OCI-LY3 (cell line): ENCODE measurements at regions not wholly inside any gene's neighbourhood (a gene's known extent, or its start where the extent isn't known, plus 50 kb on each side); places are given as distances from the start of the nearest gene placed in this dataset.

Source experiments
- H2AFZ ChIP-seq: fragments of 200-600, 300-600 bp; shearing (Covaris generic); 2 replicates; pipeline ENCODE4 v1.6.0; 2014; ENCODE audit warnings: antibody characterized with exemption, low read depth, low read length
- H3K27ac ChIP-seq: fragments of 200-600, 300-600 bp; sonication (generic); 2 replicates; pipeline ENCODE4 v1.5.1; 2014; ENCODE audit warnings: mild to moderate bottlenecking, low read length, moderate library complexity, mixed read lengths
- H3K27me3 ChIP-seq: fragments of 200-600, 300-600 bp; sonication (generic); 2 replicates; pipeline ENCODE4 v1.6.1; 2014; ENCODE audit warnings: low read depth, low read length, mixed read lengths
- H3K36me3 ChIP-seq: fragments of 200-600, 300-600 bp; sonication (generic); replicated peaks from 2 replicates; pipeline ENCODE3; 2014; ENCODE audit warnings: low read depth, low read length, mixed read lengths
- H3K4me1 ChIP-seq: fragments of 300-600, 200-600 bp; sonication (generic); 2 replicates; pipeline ENCODE4 v1.6.1; 2014; ENCODE audit warnings: low read length, mixed read lengths
- H3K4me2 ChIP-seq: fragments of 200-600, 300-600 bp; sonication (generic); 2 replicates; pipeline ENCODE4 v1.6.1; 2014; ENCODE audit warnings: low read length, mixed read lengths
- H3K4me3 ChIP-seq: fragments of 300-600, 200-600 bp; sonication (generic); 2 replicates; pipeline ENCODE4 v1.5.1; 2014; ENCODE audit warnings: antibody characterized with exemption, mild to moderate bottlenecking, low read length, moderate library complexity
- H3K79me2 ChIP-seq: fragments of 300-600, 200-600 bp; shearing (Covaris generic); 2 replicates; pipeline ENCODE4 v1.6.1; 2014; ENCODE audit warnings: mild to moderate bottlenecking, low read length, mixed read lengths
- H3K9ac ChIP-seq: fragments of 300-600, 200-600 bp; shearing (Covaris generic); 2 replicates; pipeline ENCODE4 v1.6.0; 2014; ENCODE audit warnings: mild to moderate bottlenecking, low read length, moderate library complexity
- H3K9me3 ChIP-seq: fragments of 200-600, 300-600 bp; shearing (Covaris generic); 2 replicates; pipeline ENCODE4 v1.6.1; 2014; ENCODE audit warnings: low read length, mixed read lengths; ENCODE audit not compliant: insufficient read depth
- H4K20me1 ChIP-seq: fragments of 200-600, 300-600 bp; sonication (generic); 2 replicates; pipeline ENCODE4 v1.6.1; 2016; ENCODE audit warnings: low read length, mixed read lengths; ENCODE audit not compliant: insufficient read depth
- CTCF ChIP-seq: fragments of 200-600, 300-600 bp; sonication (generic); IDR thresholded peaks from 2 replicates; pipeline ENCODE4 v1.5.1; 2014; ENCODE audit warnings: antibody characterized with exemption, low read length, low read depth
- EZH2phosphoT487 ChIP-seq: fragments of 200-600 bp; shearing (Covaris generic); IDR thresholded peaks from 2 replicates; pipeline ENCODE4 v1.6.1; 2018; ENCODE audit warnings: antibody characterized with exemption, mixed run types, low read depth

- H2AFZ ChIP-seq: no peak overlapping the region
Measured at GRCh38 chr1:102776071-102776470, 332.3 kb downstream of the COL11A1 start.

GRCh38 chr1:102772831-102773230, 335.5 kb downstream of the COL11A1 start:
- Histone ChIP-seq H4K20me1 (no peaks in the 10 kb centered on the region), H3K4me3 (no peak overlapping the region), H3K9ac (no peak overlapping the region), H3K79me2 (no peaks in the 10 kb centered on the region), H3K4me2 (no peak overlapping the region), H3K27ac (no peak overlapping the region), H3K36me3 (no peaks in the 10 kb centered on the region), H2AFZ (no peak overlapping the region), H3K4me1 (no peaks in the 10 kb centered on the region), H3K9me3 (no peaks in the 10 kb centered on the region), H3K27me3 (no peaks in the 10 kb centered on the region)
- TF ChIP-seq EZH2phosphoT487 (no peak), CTCF (no peak)

More at GRCh38 chr1:102776071-102776470, 332.3 kb downstream of the COL11A1 start:
- Histone ChIP-seq H3K4me1 (no peaks in the 10 kb centered on the region), H3K9me3 (no peaks in the 10 kb centered on the region), H3K27ac (no peak overlapping the region), H3K4me3 (no peak overlapping the region), H4K20me1 (no peaks in the 10 kb centered on the region), H3K4me2 (no peak overlapping the region), H3K9ac (no peak overlapping the region), H3K27me3 (no peaks in the 10 kb centered on the region), H3K36me3 (no peaks in the 10 kb centered on the region), H3K79me2 (no peaks in the 10 kb centered on the region)
- no peak for TF ChIP-seq CTCF
- TF ChIP-seq EZH2phosphoT487: no peak

- Histone ChIP-seq H3K4me3 (no peak overlapping the region), H2AFZ (no peak overlapping the region), H3K27me3 (no peaks in the 10 kb centered on the region), H3K9me3 (no peaks in the 10 kb centered on the region), H3K4me1 (no peaks in the 10 kb centered on the region), H3K4me2 (no peak overlapping the region), H3K36me3 (no peaks in the 10 kb centered on the region), H4K20me1 (no peaks in the 10 kb centered on the region), H3K79me2 (no peaks in the 10 kb centered on the region), H3K9ac (no peak overlapping the region), H3K27ac (no peak overlapping the region)
- TF ChIP-seq CTCF: no peak
- no peak for TF ChIP-seq EZH2phosphoT487
Measured at GRCh38 chr1:102758418-102758817, 349.9 kb downstream of the COL11A1 start.

- TF ChIP-seq EZH2phosphoT487 (no peak), CTCF (no peak)
- H3K36me3 ChIP-seq: no peaks in the 10 kb centered on the region
- no peaks in the 10 kb centered on the region for H3K79me2 ChIP-seq
- H3K9me3 ChIP-seq: no peaks in the 10 kb centered on the region
- no peaks in the 10 kb centered on the region for H3K4me1 ChIP-seq
- no peak overlapping the region for H3K4me2 ChIP-seq
- H3K9ac ChIP-seq: no peak overlapping the region
- no peak overlapping the region for H3K27ac ChIP-seq
- no peaks in the 10 kb centered on the region for H4K20me1 ChIP-seq
- H3K4me3 ChIP-seq: no peak overlapping the region
- H2AFZ ChIP-seq: no peak overlapping the region
- H3K27me3 ChIP-seq: no peaks in the 10 kb centered on the region
Measured at GRCh38 chr1:102757363-102757762, 351.0 kb downstream of the COL11A1 start.
